Germinal center (tissue), 1 donor: ENCODE measurements at regions not wholly inside any gene's neighbourhood (a gene's known extent, or its start where the extent isn't known, plus 50 kb on each side); places are given as distances from the start of the nearest gene placed in this dataset.

Experiments
- DNase-seq: peaks from one replicate; pipeline ENCODE4 v3.0.0; 2012; ENCODE audit warnings: mixed read lengths, low spot score

GRCh38 chr7:19442016-19442785 is 266.6 kb downstream of the POLR1F start:
- no peak for DNase-seq

DNA sequence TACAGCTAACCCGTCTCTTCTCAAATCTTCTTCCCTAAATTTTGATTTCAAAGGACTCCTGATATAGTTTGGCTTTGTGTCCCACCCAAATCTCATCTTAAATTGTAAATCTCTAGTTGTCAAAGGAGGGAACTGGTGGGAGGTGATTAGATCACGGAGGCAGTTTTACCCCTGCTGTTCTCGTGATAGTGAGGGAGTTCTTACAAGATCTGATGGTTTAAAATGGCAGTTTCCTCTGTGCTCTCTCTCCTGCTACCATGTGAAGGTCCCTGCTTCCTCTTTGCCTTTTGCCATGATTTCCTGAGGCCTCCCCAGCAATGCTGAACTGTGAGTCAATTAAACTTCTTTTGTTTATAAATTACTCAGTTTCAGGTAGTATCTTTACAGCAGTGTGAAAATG is 269.3 kb downstream of the POLR1F start:
- no peak for DNase-seq

GRCh38 chr7:19437446-19437845 is 271.4 kb downstream of the POLR1F start:
- DNase-seq: no peak

DNA sequence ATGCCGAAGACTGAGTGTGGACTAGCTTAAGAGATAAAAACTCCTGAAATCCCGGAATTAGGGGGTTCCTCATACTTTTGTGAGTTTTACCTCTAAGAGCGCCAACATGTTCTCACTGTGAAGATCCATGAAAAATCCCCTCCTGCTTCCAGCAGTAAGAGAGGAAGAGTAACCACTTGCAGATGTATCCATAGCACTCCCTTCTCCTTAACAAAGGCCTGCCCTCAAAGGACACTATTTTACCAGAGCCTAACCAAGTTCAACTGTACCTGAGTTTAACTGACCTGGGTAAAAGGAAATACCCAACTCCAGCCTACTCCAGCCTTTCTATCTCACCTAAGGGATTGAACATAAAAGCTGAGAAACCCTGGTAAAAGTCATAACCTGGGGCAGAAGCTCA is 280.9 kb downstream of the POLR1F start:
- DNase-seq: no peak

DNA sequence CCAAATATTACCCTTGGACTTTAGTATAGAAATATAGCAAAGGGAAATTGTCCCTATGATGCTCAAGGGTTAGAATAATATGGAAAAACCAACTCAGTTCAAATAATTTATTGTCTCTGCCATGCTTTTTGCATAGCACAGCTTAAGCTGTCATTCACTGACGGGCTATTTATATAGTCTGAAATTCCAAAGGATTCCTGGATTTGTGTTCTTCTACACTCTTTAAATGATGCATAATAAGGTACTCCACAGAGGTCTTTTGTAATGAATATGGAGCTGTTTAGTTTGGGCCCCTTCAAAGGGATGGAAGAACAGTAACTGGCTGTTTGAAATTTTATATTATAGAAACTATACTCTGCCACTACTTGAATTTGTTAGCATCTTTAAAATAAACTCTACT is 276.6 kb upstream of the FERD3L start:
- no peak for DNase-seq

DNA sequence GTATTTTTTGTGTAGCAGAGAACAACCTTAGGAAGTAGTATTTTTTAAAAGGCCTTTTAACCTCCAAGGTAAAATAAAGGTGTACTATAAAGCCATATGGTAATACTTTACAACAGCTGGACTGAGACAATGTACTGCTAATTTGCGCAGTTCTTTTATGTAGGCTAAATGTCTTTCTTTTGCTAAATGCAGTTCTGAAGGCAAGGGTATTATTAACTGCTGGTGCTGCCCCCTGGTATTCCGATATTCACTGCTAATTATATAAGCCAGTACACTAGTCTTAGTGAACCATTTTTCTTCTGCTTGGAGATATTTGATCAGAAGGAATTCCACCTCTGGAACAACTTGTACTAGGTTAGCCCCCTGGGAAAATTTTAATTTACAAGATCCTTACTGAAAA is 272.0 kb upstream of the FERD3L start:
- DNase-seq: no peak

DNA sequence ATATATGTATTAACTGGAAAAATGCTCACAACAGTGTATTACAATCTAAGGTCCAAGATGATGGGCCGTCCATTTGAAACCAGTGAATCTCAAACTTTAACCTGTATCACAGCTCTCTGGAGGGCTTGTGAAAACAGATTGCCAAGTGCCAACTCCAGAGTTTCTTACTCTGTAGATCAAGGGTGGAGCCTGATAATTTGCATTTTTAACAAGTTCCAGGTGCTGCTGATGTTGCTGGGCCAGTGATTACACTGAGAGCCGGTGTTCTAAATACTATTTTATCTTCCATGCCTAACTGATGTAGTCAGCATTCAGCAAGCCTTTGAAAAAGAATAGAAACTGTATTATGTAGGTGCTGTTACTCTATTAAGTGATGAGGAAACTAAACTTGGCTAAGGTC is 269.9 kb upstream of the FERD3L start:
- DNase-seq: no peak

- DNase-seq: no peak
Observed at GRCh38 chr7:19413443-19413965, 268.3 kb upstream of the FERD3L start.

- DNase-seq: no peak
Observed at GRCh38 chr7:19410691-19411090, 265.5 kb upstream of the FERD3L start.

DNA sequence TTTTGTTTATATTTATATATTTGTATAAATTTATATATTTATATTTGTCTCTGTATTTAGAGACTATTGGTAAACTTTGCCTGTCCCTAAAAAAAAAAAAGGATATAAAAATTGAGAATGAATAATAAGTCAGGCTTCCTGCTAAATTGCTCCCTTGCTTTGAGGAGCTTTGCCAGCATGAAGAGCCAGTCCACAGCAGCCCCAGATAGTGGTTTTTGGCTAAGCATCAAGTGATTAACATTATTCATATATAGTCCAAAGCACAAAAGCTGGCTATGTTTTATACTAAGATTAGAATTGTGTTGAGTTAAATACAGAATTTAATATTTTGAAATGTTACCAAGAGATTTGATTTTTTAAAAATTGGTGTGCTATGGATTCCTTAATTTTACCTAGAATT is 264.9 kb upstream of the FERD3L start:
- DNase-seq: no peak

DNA sequence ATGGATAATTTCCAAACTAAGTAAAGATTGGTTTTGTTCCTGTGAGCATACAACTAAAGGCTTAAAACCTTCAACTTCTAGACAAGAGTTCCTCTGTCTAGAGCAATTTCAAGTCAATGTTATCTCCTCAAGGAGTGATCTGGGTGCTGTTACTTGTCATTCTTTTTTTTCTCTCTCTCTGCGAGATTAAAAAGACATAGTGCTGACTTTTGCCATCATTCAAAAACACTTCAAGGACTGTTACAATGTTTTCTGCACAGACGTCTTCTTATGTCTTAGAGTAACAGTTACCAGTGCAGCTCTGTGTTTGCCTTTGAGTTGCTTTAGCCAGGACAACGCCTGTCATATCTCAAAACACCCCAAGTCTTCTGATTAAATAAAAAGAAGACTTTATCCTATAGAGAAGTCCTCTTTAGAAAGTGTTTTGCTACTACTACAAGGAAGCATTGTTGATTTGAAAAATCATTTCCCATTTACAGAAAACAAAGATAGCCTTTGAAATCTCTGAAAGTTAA is 263.5 kb upstream of the FERD3L start:
- no peak for DNase-seq

DNA sequence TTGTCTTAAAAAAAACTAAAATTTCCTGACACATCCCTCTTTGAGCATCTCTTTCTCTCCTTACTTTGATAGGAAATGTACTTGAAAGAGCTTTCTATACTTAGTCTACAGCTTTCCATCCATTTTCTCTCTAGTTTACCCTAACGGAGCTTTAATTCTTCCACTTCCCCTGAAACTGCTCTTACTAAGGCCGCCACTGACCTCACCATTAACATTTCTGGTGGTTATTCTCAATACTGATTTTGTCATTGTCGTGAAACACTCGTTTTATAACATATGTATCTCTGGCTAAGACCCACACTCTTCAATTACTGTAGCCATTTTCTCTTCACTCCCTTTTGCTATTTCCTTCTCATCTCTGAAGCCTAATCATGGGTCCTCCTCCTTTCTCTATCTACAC is 262.0 kb upstream of the FERD3L start:
- DNase-seq: no peak

GRCh38 chr7:19405541-19405940 is 260.3 kb upstream of the FERD3L start:
- no peak for DNase-seq

DNA sequence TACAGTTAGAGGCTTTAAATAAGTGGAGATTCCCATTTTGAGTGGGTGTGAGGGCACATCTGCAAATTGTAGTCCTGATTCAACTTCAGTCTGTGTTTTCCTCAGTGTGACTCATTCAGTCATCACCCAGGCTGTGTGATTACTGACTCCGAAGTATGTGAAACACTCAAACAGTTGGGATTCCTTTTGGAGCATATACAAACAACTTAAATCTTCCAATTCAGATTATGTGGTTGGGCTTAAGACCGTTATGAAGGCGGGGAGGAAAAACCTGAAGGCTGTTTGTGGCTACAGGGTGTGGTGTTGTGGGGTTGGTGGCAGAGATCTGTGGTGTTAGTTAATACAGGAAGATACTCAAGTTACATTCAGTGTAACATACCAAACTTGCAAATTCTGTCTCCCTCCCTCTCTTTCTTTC is 259.7 kb upstream of the FERD3L start:
- DNase-seq: peak; percentile 1

DNA sequence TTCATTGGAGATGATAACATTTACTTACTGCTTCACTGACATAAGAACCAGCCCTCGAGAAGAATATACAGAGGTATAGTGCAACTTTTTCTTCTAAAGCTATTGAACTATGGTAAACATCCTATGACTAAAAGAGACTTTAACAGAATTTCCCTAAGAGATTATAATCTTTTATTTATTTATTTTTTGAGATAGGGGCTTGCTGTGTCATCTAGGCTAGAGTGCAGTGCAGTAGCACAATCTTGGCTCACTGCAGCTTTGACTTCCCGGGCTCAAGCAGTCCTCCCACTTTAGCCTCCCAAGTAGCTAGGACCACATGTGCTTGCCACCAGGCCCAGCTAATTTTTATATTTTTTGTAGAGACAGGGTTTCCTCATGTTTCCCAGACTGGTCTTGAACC is 258.5 kb upstream of the FERD3L start:
- DNase-seq: no peak

DNA sequence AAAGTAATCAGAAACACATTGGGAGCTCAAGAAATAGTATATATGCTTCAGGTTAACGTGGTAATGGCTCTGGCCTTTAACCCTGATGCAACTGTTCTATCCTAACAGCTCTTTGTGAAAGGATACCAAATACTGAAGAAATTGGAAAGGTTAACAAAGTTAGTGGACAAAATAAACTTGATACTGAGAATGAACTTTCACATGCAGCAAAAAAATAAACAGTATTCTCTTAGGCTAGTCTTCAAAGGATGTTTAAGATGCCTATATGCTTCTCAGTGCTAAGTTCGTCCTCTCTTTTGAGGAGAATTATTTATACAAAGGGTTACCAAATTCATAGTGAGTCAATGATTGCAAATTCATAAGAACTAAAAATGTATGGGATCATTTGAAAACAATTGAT is 256.2 kb upstream of the FERD3L start:
- DNase-seq: no peak

DNA sequence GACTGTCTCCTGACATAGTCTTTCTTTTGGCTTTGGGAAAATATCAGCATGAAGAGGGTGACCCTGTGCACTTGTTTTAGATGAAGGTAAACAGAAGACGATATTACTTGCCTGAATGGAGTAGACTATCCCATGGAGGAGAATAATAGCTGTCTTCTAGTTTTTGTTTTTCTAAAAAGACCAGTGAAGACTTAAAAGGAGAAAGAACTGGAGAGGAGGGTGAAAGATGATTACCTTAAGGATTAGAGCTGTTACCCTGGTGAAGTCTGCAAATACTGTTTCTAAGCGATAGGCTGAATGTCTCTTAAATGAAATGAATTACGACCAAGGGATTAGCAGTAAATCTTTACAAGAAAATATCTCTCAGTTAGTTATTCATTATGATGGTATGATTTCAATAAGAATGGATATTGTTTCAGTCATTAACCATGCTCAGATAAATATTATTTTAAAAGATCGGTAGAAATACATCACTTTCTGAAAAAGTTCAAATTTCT is 255.6 kb upstream of the FERD3L start:
- no peak for DNase-seq

DNA sequence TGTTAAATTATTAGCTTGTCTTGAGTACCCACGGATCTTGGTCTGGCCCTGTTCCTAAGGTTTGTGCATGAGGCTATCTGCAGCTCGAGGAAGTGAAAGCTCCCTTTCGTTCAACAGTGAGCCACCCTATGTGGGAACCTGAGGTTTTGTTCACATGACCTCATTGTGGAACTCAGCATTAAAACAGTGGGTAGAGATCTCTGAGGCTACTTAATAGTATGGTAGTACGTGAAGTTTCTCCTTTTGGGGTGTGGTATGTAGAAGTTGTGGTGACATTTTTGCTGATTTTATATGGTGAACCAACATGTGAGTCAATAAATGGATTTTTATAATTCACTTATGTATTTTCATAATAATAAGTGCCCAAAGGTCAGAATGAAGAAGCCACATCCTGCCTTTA is 252.7 kb upstream of the FERD3L start:
- DNase-seq: no peak

GRCh38 chr7:19392246-19392645 is 247.0 kb upstream of the FERD3L start:
- DNase-seq: no peak

DNA sequence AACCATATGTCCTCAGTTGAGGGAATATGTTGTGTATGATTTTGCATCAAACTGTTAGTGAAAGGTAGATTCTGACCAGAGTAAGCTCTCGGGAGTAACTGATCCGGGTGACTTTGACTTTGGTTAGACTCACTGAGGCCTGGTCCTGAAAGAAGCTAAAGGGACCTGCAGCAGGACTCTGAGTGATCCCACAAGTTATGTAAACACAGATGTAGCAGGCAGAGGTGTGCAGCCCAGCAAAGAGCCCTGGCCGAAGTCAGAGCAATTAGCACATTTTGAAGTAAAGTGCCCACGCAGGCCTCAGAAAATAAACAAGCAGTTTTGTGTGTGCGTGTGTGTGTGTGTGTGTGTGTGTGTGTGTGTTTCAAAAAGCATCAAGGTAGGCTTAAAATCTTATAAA is 245.6 kb upstream of the FERD3L start:
- no peak for DNase-seq

- no peak for DNase-seq
Observed at GRCh38 chr7:19381321-19381720, 236.1 kb upstream of the FERD3L start.

GRCh38 chr7:19378345-19378714 is 233.1 kb upstream of the FERD3L start:
- no peak for DNase-seq

GRCh38 chr7:19377611-19378344 is 232.6 kb upstream of the FERD3L start:
- DNase-seq: no peak
